Activated CD4-positive, alpha-beta T cell treated with anti-CD3 and anti-CD28 coated beads, Interleukin-2, amount 50 U/mL, for 24 hours (primary cell): ENCODE measurements at regions not wholly inside any gene's neighbourhood (a gene's known extent, or its start where the extent isn't known, plus 50 kb on each side); places are given as distances from the start of the nearest gene placed in this dataset.

ENCODE experiments used
- DNase-seq, 2 donors: peaks; one replicate each; pipeline ENCODE4 v3.0.0-alpha.2; 2020; ENCODE audit warnings: low read depth in 1 of 2, low spot score in 1 of 2

GRCh38 chr18:78902795-78903435 is 76.7 kb upstream of the SALL3 start:
- no peak for DNase-seq

GRCh38 chr18:78903436-78904178 is 76.0 kb upstream of the SALL3 start:
- no peak for DNase-seq

GRCh38 chr18:78904179-78904531 is 75.5 kb upstream of the SALL3 start:
- DNase-seq = no peak

GRCh38 chr18:78905334-78905733 is 74.3 kb upstream of the SALL3 start:
- no peak for DNase-seq

- no peak for DNase-seq
Observed at GRCh38 chr18:78906066-78906465, 73.6 kb upstream of the SALL3 start.

- no peak for DNase-seq
Observed at GRCh38 chr18:78908462-78909260, 71.0 kb upstream of the SALL3 start.

- DNase-seq = no peak
Observed at GRCh38 chr18:78911751-78912283, 67.8 kb upstream of the SALL3 start.

- DNase-seq = no peak
Observed at GRCh38 chr18:78912336-78912735, 67.3 kb upstream of the SALL3 start.

- no peak for DNase-seq
Observed at GRCh38 chr18:78912844-78913243, 66.8 kb upstream of the SALL3 start.

GRCh38 chr18:78913395-78913794 is 66.2 kb upstream of the SALL3 start:
- no peak for DNase-seq

- no peak for DNase-seq
Observed at GRCh38 chr18:78913830-78914231, 65.8 kb upstream of the SALL3 start.

- no peak for DNase-seq
Observed at GRCh38 chr18:78914249-78914935, 65.2 kb upstream of the SALL3 start.

- no peak for DNase-seq
Observed at GRCh38 chr18:78915446-78916008, 64.1 kb upstream of the SALL3 start.

- no peak for DNase-seq
Observed at GRCh38 chr18:78918707-78919106, 60.9 kb upstream of the SALL3 start.

GRCh38 chr18:78919956-78920355 is 59.7 kb upstream of the SALL3 start:
- no peak for DNase-seq

- no peak for DNase-seq
Observed at GRCh38 chr18:78920456-78921138, 59.0 kb upstream of the SALL3 start.

GRCh38 chr18:78922856-78923255 is 56.8 kb upstream of the SALL3 start:
- DNase-seq = no peak

- DNase-seq = no peak
Observed at GRCh38 chr18:78924301-78924700, 55.3 kb upstream of the SALL3 start.

- DNase-seq = no peak
Observed at GRCh38 chr18:78924786-78925540, 54.7 kb upstream of the SALL3 start.
